ENCODE measurements at regions not wholly inside any gene's neighbourhood (a gene's known extent, or its start where the extent isn't known, plus 50 kb on each side); places are given as distances from the start of the nearest gene placed in this dataset.

- H3K9ac ChIP-seq (replicated peaks; ENCODE audit: extremely low read depth, insufficient read depth, low read length), result no peak overlapping the region
- TF ChIP-seq MAX (IDR thresholded peaks at IDR 0.05; ENCODE audit: insufficient read depth, insufficient read length) (no peak), POLR2A (IDR thresholded peaks at IDR 0.05; ENCODE audit: low read depth, low read length) (no peak), POLR2AphosphoS5 (IDR thresholded peaks at IDR 0.05; ENCODE audit: insufficient read depth, low read depth, low read length) (no peak), GATA2 (IDR thresholded peaks at IDR 0.05; ENCODE audit: insufficient read depth, insufficient read length, low read depth, low read length) (no peak), JUN (IDR thresholded peaks at IDR 0.05; ENCODE audit: borderline replicate concordance, insufficient read depth, insufficient read length, low read depth) (no peak), FOS (IDR thresholded peaks at IDR 0.05; ENCODE audit: borderline replicate concordance, insufficient read depth, low read length) (no peak), CTCF (IDR thresholded peaks at IDR 0.05; ENCODE audit: extremely low read depth in 1 of 2, insufficient read depth in 1 of 2, low read depth in 1 of 2, low read length in 2 of 2) (no peak), MYC (IDR thresholded peaks at IDR 0.05; ENCODE audit: low read depth, low read length) (no peak), EZH2 (IDR thresholded peaks at IDR 0.05; ENCODE audit: borderline replicate concordance, low read depth, low read length, severe bottlenecking) (no peak)
- H3K36me3 ChIP-seq (ENCODE audit: control insufficient read depth in 2 of 2, extremely low read depth in 1 of 2, insufficient read depth in 2 of 2, low read length in 2 of 2), result no peaks in the 10 kb centered on the region
- BruUV-seq (replicated peaks), result no TSS peak
- H3K79me2 ChIP-seq (ENCODE audit: control insufficient read depth, insufficient read depth, low read length), result no peaks in the 10 kb centered on the region
- H4K20me1 ChIP-seq (replicated peaks; ENCODE audit: control insufficient read depth, extremely low read depth, insufficient read depth, low read length), result no peaks in the 10 kb centered on the region
- H3K27me3 ChIP-seq (ENCODE audit: control insufficient read depth in 2 of 2, insufficient read depth in 2 of 2, low read length in 2 of 2), result no peaks in the 10 kb centered on the region
- no peak overlapping the region for H3K4me3 ChIP-seq (replicated peaks in 1 of 3; ENCODE audit: insufficient read depth in 1 of 3, low read depth in 1 of 3, low read length in 3 of 3)
- H2AFZ ChIP-seq (ENCODE audit: low read depth, low read length), result no peak overlapping the region
- H3K9me1 ChIP-seq (replicated peaks; ENCODE audit: control insufficient read depth, extremely low read depth, insufficient read depth, low read length), result no peaks in the 10 kb centered on the region
- H3K9me3 ChIP-seq (replicated peaks; ENCODE audit: control insufficient read depth, insufficient read depth, low read length), result peaks cover 2% of the 10 kb centered on the region
- no peak overlapping the region for H3K4me2 ChIP-seq (ENCODE audit: insufficient read depth, low read length)
- dilution Hi-C loops (cut with MboI; ENCODE audit: extremely low pct_ligation_motif_present, low sequenced_read_pairs) (no loop called here), intact Hi-C loops (cut with micrococcal nuclease) (no loop called here)
- no peak for FAIRE-seq
- H3K4me1 ChIP-seq (ENCODE audit: control insufficient read depth, extremely low read depth, insufficient read depth, low read length), result no peaks in the 10 kb centered on the region
- ChIA-PET POLR2A (no interaction called here), CTCF (no interaction called here)
- H3K27ac ChIP-seq (ENCODE audit: insufficient read depth, low read depth, low read length), result no peak overlapping the region
- no peak for DNase-seq (ENCODE audit: low read depth, low spot score)
Measured at GRCh38 chr2:367246-367645, 79.4 kb upstream of the ALKAL2 start.

All from endothelial cell of umbilical vein (primary cell).